Activated naive CD4-positive, alpha-beta T cell treated with anti-CD3 and anti-CD28 coated beads, Interleukin-2, amount 50 U/mL, for 72 hours (primary cell): ENCODE measurements at regions not wholly inside any gene's neighbourhood (a gene's known extent, or its start where the extent isn't known, plus 50 kb on each side); places are given as distances from the start of the nearest gene placed in this dataset.

Source experiments
- ATAC-seq, 2 donors: fragments of 150-1000 bp; cut with Tn5 transposase; 2 replicates each; pipeline ENCODE4 v1.10.0; 2021; ENCODE audit warnings: mild to moderate bottlenecking in 2 of 2, moderate library complexity in 2 of 2
- DNase-seq, 2 donors: peaks; one replicate each; pipeline ENCODE4 v3.0.0; 2021 to 2022; ENCODE audit warnings: low spot score in 2 of 2
- H3K27ac Mint-ChIP-seq, 2 donors: one replicate each; pipeline ENCODE4 v1.8.0; 2022; ENCODE audit warnings: mild to moderate bottlenecking in 2 of 2, mixed read lengths in 2 of 2
- H3K36me3 Mint-ChIP-seq, 2 donors: one replicate each; pipeline ENCODE4 v1.8.0; 2022; ENCODE audit warnings: mixed read lengths in 2 of 2
- H3K9me3 Mint-ChIP-seq, 2 donors: one replicate each; pipeline ENCODE4 v1.8.0; 2022; ENCODE audit warnings: mixed read lengths in 2 of 2

DNA sequence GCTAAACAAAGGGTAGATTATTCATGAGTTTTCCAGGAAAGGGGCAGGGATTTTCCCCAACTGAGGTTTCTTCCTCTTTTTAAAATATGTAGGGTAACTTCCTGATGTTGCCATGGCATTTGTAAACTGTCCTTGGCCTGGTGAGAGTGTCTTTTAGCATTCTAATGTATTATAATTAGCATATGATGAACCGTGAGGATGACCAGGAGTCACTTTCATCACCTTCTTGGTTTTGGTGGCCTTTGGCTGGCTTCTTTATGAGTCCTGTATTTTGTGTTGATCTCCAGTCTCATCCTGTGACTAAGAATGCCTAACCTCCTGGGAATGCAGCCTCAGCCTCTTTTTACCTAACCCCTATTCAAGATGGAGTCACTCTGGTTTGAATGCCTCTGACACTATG, 391.0 kb upstream of the LINC00305 start:
- DNase-seq (no peak), ATAC-seq (no peak)
- peaks cover 12 to 15% of the 10 kb centered on the region in 2 donors for H3K9me3 Mint-ChIP-seq
- H3K27ac Mint-ChIP-seq = no peak overlapping the region
- H3K36me3 Mint-ChIP-seq = no peaks in the 10 kb centered on the region

DNA sequence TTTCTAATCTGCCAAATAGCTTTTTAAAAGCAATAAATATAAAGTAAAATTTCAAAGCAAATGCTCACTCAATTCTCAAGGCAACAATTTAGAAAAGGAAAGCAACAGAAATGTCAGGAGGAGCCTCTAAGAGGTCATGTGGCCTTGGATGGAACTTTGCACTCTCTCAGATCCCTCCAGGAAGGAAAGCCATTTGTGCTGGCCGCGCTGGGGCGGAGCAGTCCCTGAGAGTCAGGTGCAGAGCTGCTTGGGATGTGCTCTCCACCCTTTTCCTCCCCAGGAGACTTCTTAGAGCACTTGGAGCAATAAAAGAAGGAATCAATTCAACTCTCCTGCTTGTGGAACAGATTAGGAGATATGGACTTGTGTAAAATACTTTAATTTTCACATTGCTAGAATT, 379.8 kb upstream of the LINC00305 start:
- Mint-ChIP-seq H3K9me3 (peaks cover 4 to 11% of the 10 kb centered on the region in 2 donors), H3K27ac (no peak overlapping the region), H3K36me3 (no peaks in the 10 kb centered on the region)
- DNase-seq (no peak), ATAC-seq (no peak)

DNA sequence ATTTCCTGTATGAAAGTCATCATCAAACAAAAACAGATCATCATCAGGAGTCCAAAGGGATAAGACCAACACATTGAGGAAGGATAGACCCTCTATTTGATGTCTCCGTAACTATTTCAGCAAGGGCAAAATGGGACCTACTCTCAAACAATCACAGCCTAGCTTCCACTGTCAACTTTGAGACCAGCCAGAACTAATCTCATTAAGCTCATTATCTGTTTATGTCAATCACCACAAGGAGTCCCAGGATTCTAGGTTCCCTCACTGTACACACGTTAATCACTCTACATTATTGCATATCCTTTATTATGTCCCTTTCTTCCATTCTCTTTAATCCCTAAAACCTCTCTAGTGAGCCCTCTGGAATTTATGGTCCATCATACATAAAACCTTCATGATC, 370.3 kb upstream of the LINC00305 start:
- peaks cover 19 to 31% of the 10 kb centered on the region in 2 donors for H3K9me3 Mint-ChIP-seq
- DNase-seq = no peak
- no peaks in the 10 kb centered on the region for H3K36me3 Mint-ChIP-seq
- no peak overlapping the region for H3K27ac Mint-ChIP-seq
- no peak for ATAC-seq

DNA sequence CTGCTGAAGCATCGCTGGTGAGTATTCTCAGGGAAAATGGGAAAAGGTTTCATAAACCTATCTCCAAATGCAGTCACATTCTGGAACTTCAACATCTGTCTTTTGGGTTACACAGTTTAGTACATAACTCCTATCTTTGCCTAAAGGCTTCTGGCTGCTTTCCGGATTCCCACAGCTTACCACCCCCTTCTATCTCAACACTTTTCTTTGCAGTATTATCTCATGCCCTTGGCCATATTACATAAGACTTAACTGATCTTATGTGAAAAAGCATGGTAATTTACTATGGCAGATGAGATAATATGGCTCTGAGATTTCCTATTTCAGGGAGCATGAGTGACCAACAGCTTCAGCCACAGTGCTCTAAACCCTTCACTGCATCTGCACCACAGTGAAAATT, 369.3 kb upstream of the LINC00305 start:
- ATAC-seq (no peak), DNase-seq (no peak)
- H3K9me3 Mint-ChIP-seq = peaks cover 19 to 26% of the 10 kb centered on the region in 2 donors
- H3K27ac Mint-ChIP-seq = no peak overlapping the region
- no peaks in the 10 kb centered on the region for H3K36me3 Mint-ChIP-seq

DNA sequence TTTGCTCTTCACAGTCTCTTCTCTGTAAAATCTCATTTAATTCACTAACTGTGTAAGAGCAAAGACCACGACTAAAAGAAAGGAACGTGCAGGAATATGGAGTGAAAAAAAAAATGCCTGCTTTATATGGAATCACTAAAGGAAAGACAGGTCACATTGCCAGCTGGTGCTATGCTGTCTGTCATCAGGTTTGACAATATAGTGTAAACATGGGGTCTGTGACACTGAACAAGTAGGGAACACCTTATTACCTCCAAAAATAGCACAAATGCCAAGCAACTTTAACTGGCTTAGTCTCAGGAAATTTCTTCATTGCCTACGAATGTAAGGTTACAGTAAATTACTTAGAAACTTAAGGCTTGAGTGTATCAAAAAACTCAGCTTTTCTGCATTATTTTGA, 364.5 kb upstream of the LINC00305 start:
- H3K9me3 Mint-ChIP-seq = peaks cover 4 to 10% of the 10 kb centered on the region in 2 donors
- ATAC-seq = no peak
- no peak overlapping the region for H3K27ac Mint-ChIP-seq
- no peaks in the 10 kb centered on the region for H3K36me3 Mint-ChIP-seq
- DNase-seq = no peak

DNA sequence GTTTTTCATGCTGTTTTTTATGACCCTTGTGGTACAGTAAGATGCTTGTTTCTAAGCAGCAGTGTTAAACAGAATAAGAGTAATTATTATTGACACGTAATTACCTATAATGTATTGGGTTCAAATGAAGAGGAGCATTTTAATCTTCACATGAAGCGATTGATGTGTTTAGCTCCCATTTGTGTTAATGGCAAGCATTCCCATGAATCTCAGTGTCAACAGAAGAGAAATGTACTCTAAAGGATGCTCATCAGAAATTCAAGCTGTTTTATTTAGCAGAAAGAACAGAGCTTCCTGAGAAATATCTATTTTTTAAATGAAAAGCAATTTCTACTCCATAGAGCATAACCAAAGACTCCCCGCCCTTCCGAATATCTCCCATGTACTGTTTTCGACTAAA, 341.3 kb upstream of the LINC00305 start:
- Mint-ChIP-seq H3K9me3 (peaks cover 12 to 17% of the 10 kb centered on the region in 2 donors), H3K36me3 (no peaks in the 10 kb centered on the region), H3K27ac (no peak overlapping the region)
- no peak for DNase-seq
- ATAC-seq = no peak

DNA sequence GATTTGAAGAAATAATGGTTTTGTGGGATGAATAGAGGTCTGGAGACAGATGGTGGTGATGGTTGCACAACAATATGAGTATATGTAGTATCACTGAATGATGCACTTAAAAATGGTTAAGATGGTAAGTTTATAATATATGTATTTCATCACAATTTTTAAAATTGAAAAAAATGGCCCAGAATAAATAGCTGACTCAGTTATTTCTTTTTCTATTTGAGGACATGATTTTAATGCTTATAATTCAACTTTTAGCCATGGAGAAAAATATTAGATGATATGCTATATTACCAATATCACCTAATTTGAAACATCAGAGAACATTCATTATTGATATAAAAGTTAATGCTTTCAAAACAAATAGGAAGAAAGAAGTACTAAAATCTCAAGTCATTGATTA, 339.8 kb upstream of the LINC00305 start:
- no peak for DNase-seq
- Mint-ChIP-seq H3K9me3 (peaks cover 7 to 9% of the 10 kb centered on the region in 2 donors), H3K27ac (no peak overlapping the region), H3K36me3 (no peaks in the 10 kb centered on the region)
- no peak for ATAC-seq

DNA sequence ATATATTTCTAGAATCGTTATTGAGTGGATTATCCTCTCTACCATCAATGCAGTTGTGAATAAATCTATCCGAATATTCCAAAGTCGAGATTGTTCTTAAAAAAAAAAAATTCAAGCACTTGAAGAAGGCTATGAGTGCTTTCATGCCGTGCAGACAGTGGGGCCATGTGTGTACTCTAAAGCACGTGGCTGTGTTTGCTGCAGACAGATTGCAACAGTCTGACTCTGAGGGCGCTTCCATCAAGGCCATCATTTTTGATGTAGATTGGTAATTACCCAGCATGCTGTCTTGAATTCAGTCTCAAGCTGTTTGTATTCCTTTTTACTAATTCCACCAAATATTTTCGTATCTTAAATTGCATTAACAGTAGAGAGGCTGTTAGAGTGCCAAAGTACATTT, 325.9 kb upstream of the LINC00305 start:
- H3K27ac Mint-ChIP-seq = no peak overlapping the region
- no peak for DNase-seq
- ATAC-seq = no peak
- H3K9me3 Mint-ChIP-seq = peaks cover 13 to 18% of the 10 kb centered on the region in 2 donors
- peaks cover 0 to 5% of the 10 kb centered on the region in 2 donors for H3K36me3 Mint-ChIP-seq

DNA sequence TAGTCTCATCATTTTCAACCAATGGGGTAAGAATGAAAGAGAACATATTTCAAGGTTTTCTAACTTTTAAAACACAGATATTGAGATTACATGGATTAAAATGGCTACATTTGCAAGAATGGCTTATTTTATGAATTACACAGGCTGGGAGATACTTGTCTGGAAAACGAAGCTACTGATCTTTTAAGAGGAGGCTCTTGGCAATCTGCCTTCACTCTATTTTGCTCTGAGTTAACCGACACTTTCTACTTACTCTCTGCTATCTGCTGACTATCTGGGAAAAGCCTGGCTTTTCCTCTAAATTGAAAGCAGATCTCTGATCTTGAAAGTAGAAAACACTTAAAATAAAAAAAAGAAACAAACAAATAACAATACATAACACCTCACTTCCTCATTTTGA, 325.4 kb upstream of the LINC00305 start:
- Mint-ChIP-seq H3K27ac (no peak overlapping the region), H3K9me3 (peaks cover 16 to 18% of the 10 kb centered on the region in 2 donors), H3K36me3 (peaks cover 0 to 5% of the 10 kb centered on the region in 2 donors)
- no peak for ATAC-seq
- no peak for DNase-seq

DNA sequence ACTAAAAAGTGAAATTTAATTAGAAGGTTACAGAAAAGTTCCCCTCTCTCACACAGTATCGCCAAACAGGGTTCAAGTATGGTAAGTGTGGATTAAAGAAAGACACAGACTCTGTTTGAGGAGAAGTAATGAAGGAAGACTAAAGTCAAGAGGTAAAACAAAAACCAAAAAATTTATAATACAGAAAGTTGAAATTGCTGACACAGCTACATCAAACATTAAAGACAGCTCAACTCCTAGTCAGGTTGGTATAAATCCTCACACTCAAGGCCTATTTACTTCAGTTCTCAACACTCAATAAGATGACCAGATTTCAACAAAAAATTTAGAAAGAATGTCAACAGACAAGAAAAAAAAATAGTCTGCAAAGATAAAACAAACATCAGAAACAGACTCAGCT, 300.5 kb upstream of the LINC00305 start:
- DNase-seq = no peak
- no peak for ATAC-seq
- no peaks in the 10 kb centered on the region for H3K36me3 Mint-ChIP-seq

DNA sequence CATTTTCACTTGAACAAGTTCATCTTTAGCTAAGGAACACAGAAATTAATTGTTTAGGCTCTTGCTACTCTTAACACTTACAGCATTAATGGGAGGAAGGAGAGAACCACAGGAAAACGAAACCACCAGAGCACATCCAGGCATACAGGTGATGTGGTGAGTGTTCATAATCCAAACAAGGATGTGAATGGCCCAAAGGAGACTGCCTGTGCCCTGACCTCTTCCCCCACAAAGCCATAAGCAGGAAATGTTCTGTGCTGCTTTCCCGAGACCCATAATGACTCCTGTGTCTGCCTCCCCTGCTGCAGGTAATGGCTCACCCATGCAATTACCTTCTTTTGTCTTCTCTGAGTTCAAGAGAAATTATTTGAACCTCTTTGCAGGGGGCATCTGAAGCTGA, 295.9 kb upstream of the LINC00305 start:
- ATAC-seq = no peak
- no peak for DNase-seq
- no peak overlapping the region for H3K27ac Mint-ChIP-seq

More for the DNA sequence above, 300.5 kb upstream of the LINC00305 start:
- H3K27ac Mint-ChIP-seq = no peak overlapping the region
- peaks cover 5 to 8% of the 10 kb centered on the region in 2 donors for H3K9me3 Mint-ChIP-seq

DNA sequence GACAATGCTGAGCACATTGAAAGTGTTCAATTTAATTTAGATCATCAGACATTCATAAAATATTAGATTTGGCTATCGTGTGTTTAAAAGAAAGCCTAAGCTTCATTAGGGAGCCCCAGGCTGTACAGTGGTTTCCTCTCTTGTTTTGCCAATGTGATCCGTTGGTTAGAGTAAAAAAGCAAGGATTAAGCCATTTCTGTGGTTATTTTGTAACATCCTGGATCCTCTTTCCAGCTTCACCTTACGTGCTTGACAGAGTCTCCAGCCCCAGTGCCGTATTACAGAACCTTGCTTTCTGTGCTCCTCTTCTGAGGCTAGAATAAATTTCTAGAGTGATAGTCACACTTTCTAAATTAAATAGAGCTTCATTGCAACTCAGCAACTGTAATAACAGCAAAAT, 289.3 kb upstream of the LINC00305 start:
- Mint-ChIP-seq H3K36me3 (peaks cover 0 to 8% of the 10 kb centered on the region in 2 donors), H3K9me3 (peaks cover 24 to 40% of the 10 kb centered on the region in 2 donors)
- no peak for ATAC-seq

More for the DNA sequence above, 295.9 kb upstream of the LINC00305 start:
- Mint-ChIP-seq H3K9me3 (peaks cover 17% of the 10 kb centered on the region in 2 donors), H3K36me3 (peaks cover 0 to 8% of the 10 kb centered on the region in 2 donors)

DNA sequence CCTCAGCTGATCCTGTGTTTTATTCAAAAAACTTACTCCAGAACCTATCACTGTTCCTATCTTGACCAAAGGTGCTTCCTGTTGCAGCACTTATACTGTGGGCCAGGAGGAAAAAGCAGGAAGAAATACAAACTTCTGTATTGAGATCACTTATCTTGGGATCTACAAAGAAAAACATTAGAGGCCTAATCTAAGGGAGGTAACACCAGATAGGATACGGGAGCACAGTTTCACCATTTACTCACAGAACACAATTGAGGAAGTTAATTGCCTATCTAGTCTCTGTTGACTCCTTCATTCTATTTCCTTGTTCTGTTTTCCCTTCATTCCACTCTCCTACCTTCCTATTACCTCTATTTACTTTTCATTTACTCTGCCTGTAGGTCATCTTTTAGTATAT, 287.2 kb upstream of the LINC00305 start:
- H3K9me3 Mint-ChIP-seq = peaks cover 24 to 35% of the 10 kb centered on the region in 2 donors
- H3K36me3 Mint-ChIP-seq = peaks cover 0 to 4% of the 10 kb centered on the region in 2 donors
- ATAC-seq (no peak), DNase-seq (no peak)
- peak overlapping the region in 1 of 2 donors; percentile 23 for H3K27ac Mint-ChIP-seq

More for the DNA sequence above, 289.3 kb upstream of the LINC00305 start:
- DNase-seq = no peak
- no peak overlapping the region for H3K27ac Mint-ChIP-seq

DNA sequence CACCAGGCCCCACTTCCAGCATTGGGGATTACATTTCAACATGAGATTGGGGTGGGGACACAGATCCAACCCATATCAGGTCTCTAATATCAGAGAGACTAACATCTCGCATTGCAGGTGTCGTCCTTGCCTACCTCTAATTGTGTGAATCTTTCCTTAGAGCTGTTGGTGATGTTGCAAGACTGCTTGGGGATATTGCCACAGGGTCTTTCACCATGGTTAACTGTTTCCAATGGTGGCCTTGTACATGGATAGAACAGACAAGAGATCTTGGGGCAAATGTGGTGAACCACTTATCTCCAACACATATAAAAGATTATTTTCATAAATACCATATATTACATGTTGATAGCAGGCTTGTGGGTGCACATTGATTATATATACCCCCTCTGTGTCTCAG, 270.3 kb upstream of the LINC00305 start:
- DNase-seq (no peak), ATAC-seq (no peak)
- Mint-ChIP-seq H3K27ac (no peak overlapping the region), H3K9me3 (peaks cover 0 to 7% of the 10 kb centered on the region in 2 donors), H3K36me3 (no peaks in the 10 kb centered on the region)

DNA sequence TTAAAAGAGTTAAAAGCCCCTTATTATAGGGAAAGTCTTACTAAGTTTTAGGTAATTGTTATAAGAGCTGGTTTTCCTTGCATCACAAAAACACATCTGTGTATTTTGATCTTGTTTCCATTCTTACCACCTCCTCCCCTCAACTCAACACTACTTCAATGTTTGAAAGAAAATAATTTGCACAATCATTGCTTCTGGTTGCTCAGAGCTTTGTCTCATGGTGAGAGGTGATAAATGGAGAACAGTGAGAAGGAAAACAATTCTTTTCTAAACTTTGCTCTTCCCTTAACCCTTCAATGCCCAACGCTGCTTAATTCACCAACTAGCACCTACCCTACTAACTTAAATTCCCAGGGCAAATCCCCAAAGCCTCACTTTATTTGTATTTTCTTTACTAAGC, 268.1 kb upstream of the LINC00305 start:
- DNase-seq (no peak), ATAC-seq (no peak)
- Mint-ChIP-seq H3K36me3 (no peaks in the 10 kb centered on the region), H3K9me3 (peaks cover 0 to 9% of the 10 kb centered on the region in 2 donors), H3K27ac (no peak overlapping the region)

DNA sequence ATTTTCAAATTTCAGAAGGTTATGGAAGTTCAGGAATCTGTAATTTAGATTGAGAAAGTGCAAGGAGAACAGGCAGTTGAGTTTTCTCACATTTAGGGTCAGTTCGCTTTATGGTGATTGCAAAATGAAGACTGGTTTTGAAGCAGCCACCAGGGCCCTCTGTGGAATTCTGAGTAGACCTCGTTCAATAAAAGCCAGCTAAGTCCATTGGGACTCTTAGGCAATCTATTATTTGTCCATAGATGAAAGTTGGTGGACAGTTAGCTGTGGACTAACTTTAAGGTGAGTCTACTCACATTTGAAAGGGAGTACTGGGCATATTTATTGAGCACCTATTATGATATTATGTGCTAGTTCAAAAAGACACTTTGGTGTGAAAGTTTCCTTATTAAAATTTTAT, 266.3 kb upstream of the LINC00305 start:
- ATAC-seq (no peak), DNase-seq (no peak)
- Mint-ChIP-seq H3K27ac (no peak overlapping the region), H3K9me3 (peaks cover 6 to 13% of the 10 kb centered on the region in 2 donors), H3K36me3 (no peaks in the 10 kb centered on the region)

DNA sequence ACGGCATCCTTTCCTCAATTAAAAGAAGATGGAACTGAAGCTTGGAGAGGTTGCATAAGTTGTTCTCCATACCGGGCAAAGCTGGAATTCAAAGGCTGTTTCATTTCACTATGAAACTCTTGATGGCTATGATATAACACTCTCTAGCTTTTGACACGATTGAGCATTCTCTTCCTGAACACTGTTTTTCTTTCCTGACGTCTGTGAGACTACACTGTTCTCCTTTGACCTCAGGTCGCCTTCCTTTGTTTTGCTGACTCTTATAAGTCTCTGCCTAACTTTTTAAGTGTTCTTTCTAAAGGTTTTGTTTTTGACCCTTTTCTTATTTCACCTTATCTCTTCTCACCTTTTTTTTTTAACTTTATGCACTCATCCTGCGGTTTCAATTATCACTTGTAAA, 261.8 kb upstream of the LINC00305 start:
- peaks cover 6 to 11% of the 10 kb centered on the region in 2 donors for H3K9me3 Mint-ChIP-seq
- no peak for DNase-seq
- no peak for ATAC-seq
- no peak overlapping the region for H3K27ac Mint-ChIP-seq
- H3K36me3 Mint-ChIP-seq = no peaks in the 10 kb centered on the region

DNA sequence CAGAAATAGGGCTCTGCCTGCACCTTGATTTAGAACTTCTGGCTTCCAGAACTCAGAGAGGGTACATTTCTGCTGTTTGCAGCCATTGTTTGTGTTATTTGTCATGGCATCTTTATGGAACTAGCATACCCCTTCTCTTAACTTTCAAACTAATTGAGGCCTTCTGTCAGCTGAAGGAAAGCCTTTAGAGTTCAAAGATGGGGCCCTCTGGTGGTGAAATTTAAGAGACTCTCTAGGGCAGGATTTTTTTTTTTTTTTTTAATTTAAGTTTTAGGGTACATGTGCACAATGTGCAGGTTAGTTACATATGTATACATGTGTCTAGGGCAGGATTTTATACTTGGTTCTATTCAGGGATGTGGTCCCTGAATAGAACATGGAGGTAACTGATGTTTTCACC, 260.6 kb upstream of the LINC00305 start:
- DNase-seq = no peak
- peaks cover 6 to 10% of the 10 kb centered on the region in 2 donors for H3K9me3 Mint-ChIP-seq
- H3K27ac Mint-ChIP-seq = no peak overlapping the region

DNA sequence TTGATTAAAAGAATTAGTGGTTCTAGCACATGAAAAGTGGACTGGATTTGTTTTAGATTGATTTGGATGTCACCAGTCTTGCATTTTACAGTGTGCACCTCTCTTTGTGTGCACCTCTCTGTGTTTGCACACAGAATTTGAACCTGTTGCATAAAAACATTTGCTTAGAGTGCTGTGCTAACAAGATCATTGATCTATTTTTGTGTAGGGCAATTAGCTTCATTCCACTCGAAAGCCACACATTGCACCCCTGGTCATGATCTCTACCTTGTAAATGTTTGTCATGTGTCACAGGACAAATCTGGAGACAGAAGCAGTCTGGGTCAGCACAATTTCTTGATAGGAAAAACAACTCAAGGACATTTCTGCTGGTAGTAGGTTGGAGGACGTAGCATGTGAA, 258.7 kb upstream of the LINC00305 start:
- no peak for DNase-seq
- peaks cover 4 to 6% of the 10 kb centered on the region in 2 donors for H3K9me3 Mint-ChIP-seq
- no peaks in the 10 kb centered on the region for H3K36me3 Mint-ChIP-seq
- no peak for ATAC-seq
- no peak overlapping the region for H3K27ac Mint-ChIP-seq

More for the DNA sequence above, 260.6 kb upstream of the LINC00305 start:
- no peaks in the 10 kb centered on the region for H3K36me3 Mint-ChIP-seq
- no peak for ATAC-seq
